ENCODE measurements at regions not wholly inside any gene's neighbourhood (a gene's known extent, or its start where the extent isn't known, plus 50 kb on each side); places are given as distances from the start of the nearest gene placed in this dataset.
"Not testable (repeated sequence)": the region's sequence is repeated elsewhere in the genome, so short reads cannot be mapped to it uniquely, and the experiment has no call there.

DNA sequence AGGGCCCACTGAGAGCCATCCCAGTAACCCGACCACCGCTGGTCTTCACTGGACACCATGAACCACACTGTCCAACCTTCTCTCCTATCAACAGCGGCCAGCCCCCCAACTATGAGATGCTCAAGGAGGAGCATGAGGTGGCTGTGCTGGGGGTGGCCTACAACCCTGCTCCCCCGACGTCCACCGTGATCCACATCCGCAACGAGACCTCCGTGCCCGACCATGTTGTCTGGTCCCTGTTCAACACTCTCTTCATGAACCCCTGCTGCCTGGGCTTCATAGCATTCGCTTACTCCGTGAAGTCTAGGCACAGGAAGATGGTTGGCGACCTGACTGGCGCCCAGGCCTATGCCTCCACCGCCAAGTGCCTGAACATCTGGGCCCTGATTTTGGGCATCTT is 423.8 kb upstream of the EPHA5 start:
- no peak for DNase-seq

DNA sequence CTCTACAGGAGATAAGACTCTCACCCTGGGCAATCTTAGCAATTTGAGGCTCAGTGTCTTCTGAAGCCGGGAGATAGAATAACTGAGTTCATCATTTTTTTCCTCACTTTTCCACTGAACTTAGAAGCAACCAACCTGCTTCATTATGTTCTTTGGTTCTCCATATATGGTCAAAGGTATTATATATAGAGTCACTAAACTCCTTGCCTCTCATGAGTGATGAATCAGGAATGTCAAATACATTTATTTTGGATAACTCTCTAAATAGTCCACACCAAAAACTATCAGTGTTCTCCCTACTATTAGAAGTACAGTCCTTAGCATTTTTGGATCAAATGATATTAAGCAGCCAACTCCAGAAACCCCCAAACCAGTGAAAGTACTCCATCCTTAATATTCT is 421.5 kb upstream of the EPHA5 start:
- no peak for DNase-seq

DNA sequence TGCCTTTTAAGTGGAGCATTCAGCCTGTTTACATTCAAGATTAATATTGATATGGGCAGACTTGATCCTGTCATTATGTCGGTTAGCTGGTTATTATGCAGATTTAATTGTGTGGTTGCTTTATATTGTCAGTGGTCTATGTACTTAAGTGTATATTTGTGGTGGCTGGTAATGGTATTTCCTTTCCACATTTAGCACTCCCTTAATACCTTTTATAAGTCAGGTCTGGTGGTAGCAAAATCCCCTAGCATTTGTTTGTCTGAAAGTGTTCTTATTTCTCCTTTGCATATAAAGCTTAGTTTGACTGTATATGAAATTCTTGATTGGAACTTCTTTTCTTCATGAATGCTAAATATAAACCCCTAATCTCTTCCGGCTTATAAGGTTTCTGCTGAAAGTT is 403.7 kb upstream of the EPHA5 start:
- no peak for DNase-seq

DNA sequence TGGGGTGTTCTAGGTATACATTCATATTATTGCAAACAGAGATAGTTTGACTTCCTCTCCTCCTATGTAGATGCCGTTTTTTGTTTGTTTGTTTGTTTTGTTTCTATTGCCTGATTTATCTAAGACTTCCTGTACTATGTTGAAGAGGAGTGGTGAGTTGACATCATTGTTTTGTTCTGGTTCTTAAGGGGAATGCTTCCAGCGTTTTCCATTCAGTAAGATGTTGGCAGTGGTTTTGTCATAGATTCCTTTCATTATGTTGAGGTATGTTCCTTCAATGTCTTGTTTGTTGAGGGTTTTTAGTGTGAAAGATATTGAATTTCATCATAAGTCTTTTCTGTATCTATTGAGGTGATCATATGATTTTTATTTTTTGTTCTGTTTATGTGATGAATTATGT is 401.6 kb upstream of the EPHA5 start:
- DNase-seq = no peak

DNA sequence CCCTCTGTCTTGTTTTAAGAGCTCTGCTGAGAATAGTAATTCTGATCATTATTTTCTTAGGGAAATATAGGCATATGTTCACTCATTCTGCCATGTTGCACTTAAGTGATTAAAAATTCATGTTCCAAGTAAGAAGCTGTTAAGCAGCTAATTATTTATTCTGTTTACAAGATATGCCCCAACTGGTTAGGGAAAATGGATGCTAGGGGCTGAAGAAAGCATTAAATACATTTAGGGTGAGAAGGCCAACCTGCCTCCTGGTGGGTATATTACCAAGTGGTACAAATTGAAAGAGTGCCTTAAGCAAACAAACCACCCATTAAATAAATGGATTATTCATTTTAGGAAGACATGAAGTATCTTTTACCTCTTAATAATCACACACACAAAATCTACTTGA is 392.6 kb upstream of the EPHA5 start:
- DNase-seq = no peak

DNA sequence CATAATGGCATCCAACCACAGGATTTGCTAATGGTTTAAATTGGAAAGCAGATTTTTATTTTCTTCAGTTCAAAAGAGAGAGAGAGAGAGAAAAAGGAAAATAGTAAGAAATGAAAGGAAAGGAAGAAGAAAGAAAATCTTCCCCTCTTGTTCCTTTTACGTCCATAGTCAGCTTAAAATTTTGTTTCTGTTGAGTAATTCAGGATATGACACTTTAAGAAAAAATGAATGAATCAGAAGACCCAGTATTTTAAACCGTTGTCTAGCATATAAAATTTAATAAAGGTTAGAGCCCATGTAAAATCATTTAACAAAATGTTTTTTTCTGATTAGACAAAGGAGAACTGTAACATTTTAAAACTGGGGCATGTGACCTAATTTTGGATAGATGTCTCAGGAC is 391.8 kb upstream of the EPHA5 start:
- DNase-seq = no peak

DNA sequence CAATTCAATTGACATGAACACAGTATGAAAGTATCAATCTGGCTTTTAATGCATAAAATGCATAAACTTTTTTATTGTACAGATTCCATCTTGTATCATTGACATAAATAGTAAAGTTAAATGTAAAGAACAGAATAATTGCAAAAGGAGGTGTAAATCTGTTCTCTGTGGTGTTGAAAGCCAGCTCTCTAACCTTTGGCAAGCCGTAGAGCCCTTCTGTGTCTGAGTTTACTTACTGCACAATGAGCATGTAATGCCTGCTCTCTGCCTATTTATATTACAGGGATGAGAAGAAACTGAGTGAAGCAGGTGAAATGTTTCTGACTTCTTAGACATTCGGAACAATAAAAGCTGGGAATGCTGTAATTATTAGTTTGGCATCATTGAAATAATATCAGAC is 389.3 kb upstream of the EPHA5 start:
- no peak for DNase-seq

DNA sequence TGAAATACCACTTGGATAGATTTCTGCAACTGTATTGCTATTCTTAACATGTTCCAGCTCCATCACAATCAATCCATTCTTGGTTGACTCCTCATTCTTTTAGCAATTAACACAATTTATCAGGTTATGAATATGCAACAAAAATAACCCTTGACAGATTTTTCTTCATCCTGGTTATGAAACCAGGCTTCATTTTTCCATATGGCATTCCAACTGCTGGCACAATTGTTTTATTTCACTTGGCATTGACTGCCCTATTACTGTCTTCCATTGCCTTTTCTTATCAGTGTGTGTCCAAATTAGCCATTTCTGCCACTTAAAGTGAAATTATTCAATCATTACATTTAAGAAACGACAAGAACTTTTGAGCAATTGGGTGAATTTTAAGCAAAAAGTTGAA is 388.8 kb upstream of the EPHA5 start:
- no peak for DNase-seq

DNA sequence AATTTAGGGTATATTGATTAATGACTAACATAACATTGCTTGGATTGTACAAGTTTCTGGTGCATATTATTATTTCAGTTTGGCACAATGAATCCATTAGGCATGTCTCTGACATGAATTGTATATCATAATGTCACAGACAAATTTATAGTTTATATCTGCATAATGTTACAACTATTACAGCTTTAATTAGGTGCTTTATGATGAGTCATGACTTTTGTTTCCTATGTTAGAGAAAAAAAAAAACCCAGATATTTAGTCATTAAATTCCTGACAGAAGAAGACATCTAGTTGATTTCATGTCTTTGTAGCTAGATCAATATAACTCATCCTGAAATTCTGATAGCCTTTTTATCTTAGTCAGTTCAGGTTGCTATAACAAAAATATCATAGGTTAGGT is 385.7 kb upstream of the EPHA5 start:
- no peak for DNase-seq

DNA sequence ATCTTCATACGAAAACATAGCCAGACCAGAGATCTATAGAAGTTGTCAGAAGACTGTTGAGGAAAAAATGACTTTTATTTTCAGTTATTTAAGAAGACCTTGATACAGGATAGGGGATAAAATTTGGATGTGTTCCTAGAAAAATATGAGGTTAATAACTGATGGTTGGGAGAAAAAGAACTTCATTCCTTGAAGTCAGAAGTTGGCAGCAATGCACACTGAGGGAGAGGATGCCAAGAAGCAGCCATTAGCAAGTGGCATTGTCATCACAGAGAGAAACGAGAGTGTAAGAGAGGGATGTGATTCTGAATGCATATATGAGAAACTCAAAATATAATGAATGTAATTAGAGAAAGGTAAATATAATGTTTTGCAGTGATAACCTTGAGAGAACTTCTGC is 382.1 kb upstream of the EPHA5 start:
- no peak for DNase-seq

DNA sequence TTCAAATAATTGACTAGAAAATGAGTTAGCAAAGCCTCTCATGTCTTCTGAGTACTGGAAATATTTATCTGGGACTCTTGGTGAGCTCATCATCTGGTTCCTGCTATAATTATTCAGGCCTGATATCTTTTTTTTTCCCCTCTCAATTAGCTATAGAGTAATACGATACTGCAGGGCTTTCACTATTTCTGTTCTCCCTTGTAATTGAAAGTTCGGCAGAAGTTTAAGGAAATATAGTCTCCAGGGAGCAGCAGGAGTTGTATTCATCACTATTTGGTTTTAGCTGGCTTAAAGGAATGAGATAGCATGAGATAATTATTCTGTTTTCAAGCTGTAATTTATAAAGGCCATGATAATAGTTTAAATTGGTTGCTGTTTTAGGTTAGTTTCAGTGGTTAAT is 378.6 kb upstream of the EPHA5 start:
- no peak for DNase-seq

DNA sequence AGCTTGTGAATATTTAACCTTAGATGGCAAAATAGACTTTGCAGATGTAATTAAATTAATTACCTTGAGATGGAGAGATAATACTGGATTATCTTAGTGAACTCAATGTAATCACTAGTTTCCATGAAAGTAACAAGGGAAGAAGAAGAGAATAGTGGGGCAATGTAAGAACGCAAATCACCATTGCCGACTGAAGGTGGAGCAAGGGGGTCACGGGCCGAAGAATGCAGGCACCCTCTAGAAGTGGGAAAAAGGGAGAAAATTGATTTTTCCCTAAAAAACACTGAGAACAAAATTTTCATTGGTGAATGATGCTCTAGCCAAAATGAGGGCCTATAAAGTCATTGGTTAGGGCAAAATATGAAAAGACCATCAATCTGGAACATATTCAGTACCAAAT is 375.6 kb upstream of the EPHA5 start:
- DNase-seq = no peak

DNA sequence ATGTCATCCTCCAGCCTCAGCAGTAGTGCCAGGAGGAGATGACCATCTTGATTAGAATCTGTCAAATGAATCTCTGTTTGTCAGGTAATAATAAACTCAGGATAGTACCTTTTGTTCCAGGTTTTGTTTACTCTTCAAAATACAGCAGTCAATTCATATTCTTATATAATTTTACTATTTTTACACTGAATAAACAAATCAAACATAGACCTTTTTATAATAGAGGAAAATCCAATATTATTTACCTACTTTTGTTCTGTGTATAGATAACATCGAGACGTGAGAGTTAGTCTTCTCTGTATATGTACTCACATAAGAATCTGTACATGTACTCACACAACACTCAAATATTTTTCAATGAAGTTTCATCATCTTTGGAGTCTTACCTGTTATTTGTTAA is 365.4 kb upstream of the EPHA5 start:
- no peak for DNase-seq

DNA sequence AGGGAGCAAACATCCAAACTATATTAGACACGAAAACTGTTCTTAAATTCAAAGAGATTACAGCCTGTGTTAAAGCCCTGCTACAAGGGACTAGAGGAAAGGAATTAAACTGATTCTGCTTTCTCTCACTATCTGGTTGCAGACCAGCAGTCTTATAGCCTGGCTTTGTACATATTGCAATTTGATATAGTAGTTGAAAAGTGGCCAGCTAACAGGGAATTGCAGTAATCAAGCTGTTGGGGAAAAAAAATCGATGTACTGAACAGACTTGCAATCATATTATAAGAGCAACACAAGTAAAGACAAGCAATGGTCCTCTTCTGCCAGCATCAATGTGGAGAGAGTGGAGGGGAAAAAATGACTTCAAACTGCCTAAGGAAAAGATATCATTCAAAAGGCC is 364.4 kb upstream of the EPHA5 start:
- no peak for DNase-seq

DNA sequence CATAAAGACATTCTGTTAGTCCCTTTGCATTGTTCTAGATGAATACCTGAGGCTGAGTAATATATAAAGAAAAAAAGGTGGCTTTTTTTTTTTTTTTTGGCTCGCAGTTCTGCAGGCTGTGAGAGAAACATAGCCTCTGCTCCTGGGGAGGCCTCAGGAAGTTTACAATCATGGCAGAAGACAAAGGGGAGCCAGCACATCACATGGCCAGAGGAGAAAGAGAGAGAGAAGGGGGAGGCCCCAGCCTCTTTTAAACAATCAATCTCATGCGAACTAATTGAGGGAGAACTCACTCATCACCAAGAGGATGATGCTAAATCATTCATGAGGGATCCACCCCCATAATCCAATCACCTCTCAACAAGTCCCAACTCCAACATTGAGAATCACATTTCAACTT is 364.0 kb upstream of the EPHA5 start:
- DNase-seq = no peak

DNA sequence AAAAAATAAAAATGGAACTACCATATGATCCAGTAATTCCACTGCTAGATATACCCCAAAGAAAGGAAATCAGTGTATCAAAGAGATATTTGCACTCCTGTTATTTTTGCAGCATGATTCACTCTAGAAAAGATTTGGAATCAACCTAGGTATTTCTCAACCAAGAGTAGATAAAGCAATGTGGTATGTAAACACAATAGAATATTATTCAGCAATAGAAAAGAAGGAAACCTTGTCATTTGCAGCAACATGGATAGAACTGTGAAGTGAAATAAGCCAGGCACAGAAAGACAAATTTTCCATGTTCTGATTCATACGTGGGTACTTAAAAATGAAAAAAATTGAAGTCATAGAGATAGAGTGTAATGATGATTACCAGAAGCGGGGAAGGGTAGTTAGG is 362.3 kb upstream of the EPHA5 start:
- DNase-seq = no peak

DNA sequence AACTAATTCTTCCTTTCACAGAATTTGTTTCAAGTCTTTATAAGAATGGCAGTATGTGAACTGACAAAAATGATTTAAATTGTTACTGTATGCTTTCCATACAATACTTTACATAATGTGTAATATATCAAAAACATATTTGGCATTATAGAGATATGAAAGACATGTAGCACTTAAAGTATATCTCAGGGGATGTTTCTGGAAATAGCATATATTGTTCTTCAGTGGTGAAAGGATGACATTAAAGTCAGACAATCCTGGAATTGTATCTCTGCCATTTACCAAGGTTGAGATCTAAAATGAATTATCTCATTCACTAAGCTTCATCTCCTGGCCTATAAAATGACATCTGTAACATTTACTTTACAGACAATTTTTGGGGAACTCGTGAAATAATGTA is 358.4 kb upstream of the EPHA5 start:
- DNase-seq = no peak

DNA sequence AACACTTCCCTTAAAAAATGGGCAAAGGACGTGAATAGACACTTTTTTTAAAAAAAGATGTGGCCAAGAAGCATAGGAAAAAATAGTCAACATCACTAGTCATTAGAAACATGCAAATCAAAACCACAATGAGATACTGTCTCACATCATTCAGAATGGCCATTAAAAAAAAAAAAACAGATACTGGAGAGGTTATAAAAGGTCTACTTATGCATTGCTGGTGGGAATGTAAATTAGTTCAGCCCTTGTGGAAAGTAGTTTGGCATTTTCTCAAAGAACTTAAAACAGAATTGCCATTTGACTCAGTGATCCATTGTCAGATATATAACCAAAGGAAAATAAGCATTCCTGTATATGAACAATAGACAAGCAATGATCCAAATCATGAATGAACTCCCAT is 352.8 kb upstream of the EPHA5 start:
- no peak for DNase-seq

DNA sequence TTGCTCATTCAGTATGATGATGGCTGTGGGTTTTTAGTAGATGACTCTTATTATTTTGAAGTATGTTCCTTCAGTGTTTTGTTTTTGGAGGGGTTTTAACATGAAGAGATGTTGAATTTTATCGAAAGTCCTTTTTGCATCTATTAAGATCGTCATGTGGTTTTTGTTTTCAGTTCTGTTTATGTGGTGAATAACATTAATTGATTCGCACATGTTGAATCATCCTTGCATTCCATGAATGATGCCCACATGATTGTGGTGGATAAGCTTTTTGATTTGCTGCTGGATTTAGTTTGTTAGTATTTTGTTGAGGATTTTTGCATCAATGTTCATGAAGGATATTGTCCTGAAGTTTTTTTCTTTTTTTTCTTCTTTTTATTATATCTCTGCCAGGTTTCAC is 347.4 kb upstream of the EPHA5 start:
- DNase-seq = no peak

DNA sequence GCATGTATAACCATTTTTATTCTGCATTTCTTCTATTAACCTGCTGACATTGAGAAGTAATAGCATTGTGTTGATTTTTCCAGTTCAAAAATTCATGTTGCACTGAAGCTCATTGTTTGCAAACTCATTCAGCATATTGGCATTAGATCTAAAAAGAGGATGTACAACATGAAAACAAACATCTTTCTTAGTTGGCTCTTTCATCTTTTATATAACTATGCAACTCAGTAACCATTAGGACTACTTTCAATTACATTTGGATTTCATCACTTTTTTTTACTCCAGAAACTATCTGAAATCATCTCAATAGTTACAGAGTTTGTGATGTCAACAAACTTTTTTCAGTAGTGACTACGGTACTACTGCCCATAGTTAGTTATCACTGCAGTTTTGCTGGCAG is 346.0 kb upstream of the EPHA5 start:
- DNase-seq = no peak

DNA sequence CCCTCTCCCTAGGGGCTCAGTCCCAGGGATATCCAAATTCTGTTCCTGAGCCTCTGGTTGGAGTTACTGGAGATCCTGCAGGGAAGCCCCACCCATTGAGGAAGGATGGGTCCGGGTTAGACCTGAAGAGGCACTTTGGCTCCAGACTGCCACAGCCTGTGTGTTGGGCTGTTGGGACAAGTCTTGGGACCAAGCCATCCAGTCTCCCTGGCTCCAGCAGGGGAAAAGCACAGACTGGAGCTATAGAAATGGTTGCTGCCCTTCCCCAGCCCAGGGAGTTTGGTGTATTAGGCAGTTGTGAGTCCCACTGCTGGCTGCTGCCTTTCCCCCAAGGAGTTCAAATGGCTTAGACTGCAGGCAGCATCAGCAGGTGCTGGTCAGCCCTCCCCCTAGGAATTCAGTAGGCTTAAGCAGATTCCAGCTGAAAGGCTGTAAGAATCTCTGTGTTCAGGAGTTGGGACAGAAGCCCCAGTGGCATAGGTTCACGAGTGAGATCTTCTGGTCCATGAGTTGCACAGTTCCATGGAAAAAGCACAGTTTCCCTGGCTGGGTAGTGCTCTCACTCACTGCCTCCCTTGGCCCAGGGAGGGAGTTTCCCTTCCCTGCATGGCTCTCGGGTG is 344.0 kb upstream of the EPHA5 start:
- no peak for DNase-seq

DNA sequence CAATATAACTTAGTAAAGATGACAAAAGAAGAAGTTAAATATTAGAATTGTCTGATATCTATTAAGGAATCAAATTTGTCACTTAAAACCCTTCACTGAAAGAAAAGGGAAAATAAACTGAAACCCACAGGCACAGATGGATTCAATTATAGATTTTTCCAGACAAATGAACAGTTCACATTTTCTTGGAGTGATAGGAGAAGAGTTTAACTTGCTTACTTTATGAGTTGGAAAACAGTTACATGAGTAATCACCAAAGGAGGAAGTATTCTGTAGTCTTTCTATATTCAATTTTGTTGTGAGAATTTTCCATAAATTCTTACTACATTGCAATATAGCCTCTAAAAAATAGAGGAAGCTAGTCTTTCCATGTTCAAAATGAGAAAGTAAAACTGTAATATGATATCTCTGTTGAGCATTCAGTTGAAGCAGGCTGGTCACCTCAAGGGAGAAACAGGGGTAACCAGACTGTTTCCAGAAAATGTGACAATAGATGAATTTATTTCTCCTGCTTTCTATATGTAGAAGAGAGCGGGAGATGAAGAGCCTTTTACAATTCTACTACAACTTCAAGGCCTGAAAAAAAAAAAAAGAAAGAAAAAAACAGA is 330.3 kb upstream of the EPHA5 start:
- DNase-seq = no peak

DNA sequence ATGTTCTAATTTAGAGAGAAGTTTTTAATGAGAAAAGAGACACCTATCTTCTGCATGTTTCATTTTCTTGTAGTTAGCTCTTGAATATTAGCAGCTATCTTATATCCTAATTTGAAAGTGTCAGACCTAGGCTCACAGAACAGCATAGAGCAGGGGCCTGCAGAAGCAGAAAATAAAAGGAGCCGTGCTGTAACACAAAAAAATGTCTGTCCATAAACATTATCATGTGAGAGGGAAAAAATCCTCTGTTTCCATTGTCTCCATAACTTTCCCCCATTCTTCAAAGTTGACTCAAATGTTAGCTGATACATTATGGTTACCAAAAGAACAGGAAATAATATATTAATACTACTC is 329.2 kb upstream of the EPHA5 start:
- DNase-seq = no peak

DNA sequence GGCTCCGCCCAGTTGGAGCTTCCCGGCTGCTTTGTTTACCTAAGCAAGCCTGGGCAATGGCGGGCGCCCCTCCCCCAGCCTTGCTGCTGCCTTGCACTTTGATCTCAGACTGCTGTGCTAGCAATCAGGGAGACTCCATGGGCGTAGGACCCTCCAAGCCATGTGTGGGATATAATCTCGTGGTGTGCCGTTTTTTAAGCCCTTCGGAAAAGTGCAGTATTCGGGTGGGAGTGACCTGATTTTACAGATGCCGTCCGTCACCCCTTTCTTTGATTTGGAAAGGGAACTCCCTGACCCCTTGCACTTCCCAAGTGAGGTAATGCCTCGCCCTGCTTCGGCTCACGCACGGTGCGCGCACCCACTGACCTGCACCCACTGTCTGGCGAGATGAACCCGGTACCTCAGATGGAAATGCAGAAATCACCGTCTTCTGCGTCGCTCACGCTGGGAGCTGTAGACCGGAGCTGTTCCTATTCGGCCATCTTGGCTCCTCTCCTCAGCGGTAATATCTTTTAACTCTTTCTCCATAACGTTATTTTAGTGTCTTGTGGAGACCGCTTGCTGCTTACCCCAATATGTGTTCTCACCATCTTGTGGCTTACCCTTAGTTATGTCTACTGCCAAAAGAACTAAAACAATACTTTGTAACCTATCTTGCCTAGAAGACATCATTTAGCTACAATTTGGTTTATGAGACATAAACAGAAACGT is 328.7 kb upstream of the EPHA5 start:
- DNase-seq = not testable (repeated sequence)

DNA sequence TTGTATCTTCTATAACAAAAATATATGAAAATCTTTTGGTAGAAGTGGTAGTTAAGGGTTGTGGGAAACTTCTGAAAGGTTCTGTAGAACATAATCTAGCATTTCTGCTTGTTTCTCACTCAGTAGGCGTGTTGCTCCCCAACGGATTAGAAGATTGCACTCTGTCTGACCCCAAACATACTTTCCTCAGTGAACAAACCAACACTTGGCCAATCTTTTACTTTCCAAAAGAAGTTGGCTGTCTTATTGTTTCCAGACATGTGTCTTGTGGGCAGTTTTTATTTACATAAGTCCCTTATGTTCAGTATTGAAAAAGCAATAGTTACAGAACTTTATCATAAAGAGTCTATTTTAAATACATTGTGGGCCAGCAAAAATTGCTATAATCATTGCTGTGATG is 312.8 kb upstream of the EPHA5 start:
- no peak for DNase-seq
